CD14-positive monocyte (primary cell): ENCODE measurements at regions not wholly inside any gene's neighbourhood (a gene's known extent, or its start where the extent isn't known, plus 50 kb on each side); places are given as distances from the start of the nearest gene placed in this dataset.

ENCODE experiments used
- DNase-seq, 3 donors: peaks; one replicate each; pipeline ENCODE4 v3.0.0-alpha.2; 2011 to 2022
- H2AFZ ChIP-seq: 2 replicates; pipeline ENCODE4 v1.6.0; 2012; ENCODE audit warnings: mild to moderate bottlenecking, low read depth, low read length, inconsistent platforms; ENCODE audit not compliant: insufficient read depth, poor library complexity, severe bottlenecking
- H3K27ac ChIP-seq, 2 donors: 1 replicate in 1 of 2; 2 replicates in 1 of 2; pipeline ENCODE4 v1.5.1; 2012 to 2013; ENCODE audit warnings: low read length in 2 of 2, control low read depth in 1 of 2, inconsistent platforms in 1 of 2, low read depth in 1 of 2, mild to moderate bottlenecking in 1 of 2
- H3K27me3 ChIP-seq, 2 donors: one replicate each; pipeline versions ENCODE4 v1.6.0 to v1.6.1; 2011 to 2013; ENCODE audit warnings: low read length in 2 of 2; ENCODE audit not compliant: control insufficient read depth in 2 of 2, insufficient read depth in 2 of 2
- H3K36me3 ChIP-seq, 2 donors: replicated peaks in 1 of 2; 1 replicate in 1 of 2; 2 replicates in 1 of 2; pipeline versions ENCODE4 v1.5.1 to v1.6.1; 2012 to 2013; ENCODE audit warnings: low read length in 2 of 2, control low read depth in 1 of 2, inconsistent platforms in 1 of 2, mild to moderate bottlenecking in 1 of 2; ENCODE audit not compliant: insufficient read depth in 2 of 2, control insufficient read depth in 1 of 2
- H3K4me1 ChIP-seq, 2 donors: 1 replicate in 1 of 2; 2 replicates in 1 of 2; pipeline versions ENCODE4 v1.5.1 to v1.6.1; 2012 to 2013; ENCODE audit warnings: low read length in 2 of 2, control low read depth in 1 of 2, inconsistent platforms in 1 of 2, mild to moderate bottlenecking in 1 of 2, moderate library complexity in 1 of 2; ENCODE audit not compliant: insufficient read depth in 2 of 2, control insufficient read depth in 1 of 2
- H3K4me2 ChIP-seq: replicated peaks from 2 replicates; pipeline ENCODE3; 2012; ENCODE audit warnings: low read length, moderate library complexity, mild to moderate bottlenecking; ENCODE audit not compliant: poor library complexity, severe bottlenecking; ENCODE audit errors: extremely low read depth
- H3K4me3 ChIP-seq, 3 experiments: fragments of 200-600 bp in 1 of 3; sonication (generic) in 1 of 3; replicated peaks in 1 of 3; 1 replicate in 2 of 3; 2 replicates in 1 of 3; pipeline ENCODE4 v1.5.1; 2011 to 2013; ENCODE audit warnings: low read length in 3 of 3, mild to moderate bottlenecking in 3 of 3, control low read depth in 2 of 3, low read depth in 2 of 3, inconsistent platforms in 1 of 3, moderate library complexity in 1 of 3
- H3K79me2 ChIP-seq: 2 replicates; pipeline ENCODE4 v1.6.0; 2012; ENCODE audit warnings: mild to moderate bottlenecking, control low read depth, inconsistent platforms, low read length, moderate library complexity; ENCODE audit not compliant: insufficient read depth
- H3K9ac ChIP-seq: 2 replicates; pipeline ENCODE4 v1.6.0; 2017; ENCODE audit warnings: low read length, mild to moderate bottlenecking; ENCODE audit not compliant: insufficient read depth, poor library complexity, severe bottlenecking
- H3K9me3 ChIP-seq, 2 donors: replicated peaks in 1 of 2; 1 replicate in 1 of 2; 2 replicates in 1 of 2; pipeline versions ENCODE4 v1.5.1 to v1.6.1; 2012 to 2013; ENCODE audit warnings: low read length in 2 of 2, control low read depth in 1 of 2; ENCODE audit not compliant: control insufficient read depth in 1 of 2, insufficient read depth in 1 of 2
- H4K20me1 ChIP-seq: 2 replicates; pipeline ENCODE4 v1.6.0; 2012; ENCODE audit warnings: mild to moderate bottlenecking, low read length, control low read depth, moderate library complexity; ENCODE audit not compliant: insufficient read depth
- H3K27ac Mint-ChIP-seq, 7 donors: one replicate each; pipeline ENCODE4 v1.8.0; 2020; ENCODE audit warnings: mild to moderate bottlenecking in 7 of 7, mixed read lengths in 7 of 7, moderate library complexity in 6 of 7, inconsistent platforms in 2 of 7
- H3K27me3 Mint-ChIP-seq, 3 donors: one replicate each; pipeline ENCODE4 v1.8.0; 2021 to 2022; ENCODE audit warnings: low read depth in 3 of 3, mild to moderate bottlenecking in 3 of 3, mixed read lengths in 3 of 3, moderate library complexity in 3 of 3, inconsistent platforms in 1 of 3
- H3K36me3 Mint-ChIP-seq, 2 donors: one replicate each; pipeline ENCODE4 v1.8.0; 2020; ENCODE audit warnings: mixed read lengths in 2 of 2, inconsistent platforms in 1 of 2, mild to moderate bottlenecking in 1 of 2
- H3K4me1 Mint-ChIP-seq: one replicate; pipeline ENCODE4 v1.8.0; 2020; ENCODE audit warnings: mild to moderate bottlenecking, mixed read lengths
- H3K4me3 Mint-ChIP-seq, 2 donors: one replicate each; pipeline ENCODE4 v1.8.0; 2020; ENCODE audit warnings: mild to moderate bottlenecking in 2 of 2, mixed read lengths in 2 of 2, moderate library complexity in 1 of 2
- H3K9me3 Mint-ChIP-seq, 7 donors: one replicate each; pipeline ENCODE4 v1.8.0; 2020 to 2022; ENCODE audit warnings: mixed read lengths in 7 of 7, mild to moderate bottlenecking in 6 of 7, moderate library complexity in 6 of 7, inconsistent platforms in 2 of 7
- WGBS: methylation state at CpG from one replicate; pipeline ENCODE4 v1.1.5; 2013; ENCODE audit warnings: missing lambda C conversion rate; ENCODE audit not compliant: insufficient coverage; 5-methylcytosine and 5-hydroxymethylcytosine counted together
- intact Hi-C, 2 donors: fragments of 100-400 bp; cut with micrococcal nuclease; formaldehyde crosslinking; loops; one replicate each; pipeline versions ENCODE4 v1.15.0 to v1.15.1; 2023
- TF ChIP-seq, protein P1 (sequence below): fragments of 200-600 bp; IDR thresholded peaks from one replicate; pipeline ENCODE4 v1.8.0; 2022; ENCODE audit warnings: antibody characterized with exemption, mild to moderate bottlenecking

DNA sequence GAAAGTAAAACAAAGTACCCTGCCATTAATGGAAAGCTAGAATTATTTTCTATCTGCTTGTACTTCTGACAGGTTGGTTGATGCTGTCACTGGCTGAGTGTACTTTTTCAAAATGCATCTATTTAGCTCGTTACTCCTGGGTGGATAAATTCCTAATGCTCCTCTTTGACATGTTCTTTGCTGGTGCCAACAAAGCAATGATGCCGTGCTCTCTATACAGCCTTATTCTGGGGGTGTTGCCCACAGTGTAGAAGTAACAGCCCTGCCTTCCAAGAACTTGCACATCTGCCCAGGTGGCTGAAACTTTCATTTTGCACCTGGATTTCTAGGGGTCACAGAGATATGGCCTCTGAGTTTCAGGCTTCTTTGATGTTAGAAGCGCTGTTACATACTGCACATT lies 132.4 kb downstream of the SLC4A3 start:
- Histone ChIP-seq H3K79me2 (no peaks in the 10 kb centered on the region), H3K4me1 (no peaks in the 10 kb centered on the region), H3K27ac (no peak overlapping the region), H3K9ac (no peak overlapping the region), H3K9me3 (no peaks in the 10 kb centered on the region), H2AFZ (no peak overlapping the region), H3K4me3 (no peak overlapping the region), H3K27me3 (no peaks in the 10 kb centered on the region), H3K4me2 (no peak overlapping the region), H4K20me1 (no peaks in the 10 kb centered on the region), H3K36me3 (no peaks in the 10 kb centered on the region)
- no CpG with 5 or more reads among the region's 3 CpGs for WGBS
- H3K27me3 Mint-ChIP-seq, result peaks cover 2 to 6% (median 2%) of the 10 kb centered on the region in 3 donors
- no peaks in the 10 kb centered on the region for H3K36me3 Mint-ChIP-seq
- TF ChIP-seq, protein P1, sequence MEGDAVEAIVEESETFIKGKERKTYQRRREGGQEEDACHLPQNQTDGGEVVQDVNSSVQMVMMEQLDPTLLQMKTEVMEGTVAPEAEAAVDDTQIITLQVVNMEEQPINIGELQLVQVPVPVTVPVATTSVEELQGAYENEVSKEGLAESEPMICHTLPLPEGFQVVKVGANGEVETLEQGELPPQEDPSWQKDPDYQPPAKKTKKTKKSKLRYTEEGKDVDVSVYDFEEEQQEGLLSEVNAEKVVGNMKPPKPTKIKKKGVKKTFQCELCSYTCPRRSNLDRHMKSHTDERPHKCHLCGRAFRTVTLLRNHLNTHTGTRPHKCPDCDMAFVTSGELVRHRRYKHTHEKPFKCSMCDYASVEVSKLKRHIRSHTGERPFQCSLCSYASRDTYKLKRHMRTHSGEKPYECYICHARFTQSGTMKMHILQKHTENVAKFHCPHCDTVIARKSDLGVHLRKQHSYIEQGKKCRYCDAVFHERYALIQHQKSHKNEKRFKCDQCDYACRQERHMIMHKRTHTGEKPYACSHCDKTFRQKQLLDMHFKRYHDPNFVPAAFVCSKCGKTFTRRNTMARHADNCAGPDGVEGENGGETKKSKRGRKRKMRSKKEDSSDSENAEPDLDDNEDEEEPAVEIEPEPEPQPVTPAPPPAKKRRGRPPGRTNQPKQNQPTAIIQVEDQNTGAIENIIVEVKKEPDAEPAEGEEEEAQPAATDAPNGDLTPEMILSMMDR, result no peak
- H3K4me1 Mint-ChIP-seq, result no peaks in the 10 kb centered on the region
- no peak for DNase-seq
- H3K27ac Mint-ChIP-seq, result peak overlapping the region in 1 of 7 donors; percentile 47
- no peak overlapping the region for H3K4me3 Mint-ChIP-seq
- intact Hi-C loops, result no loop called here
- peaks cover 2 to 25% (median 5%) of the 10 kb centered on the region in 7 donors for H3K9me3 Mint-ChIP-seq

DNA sequence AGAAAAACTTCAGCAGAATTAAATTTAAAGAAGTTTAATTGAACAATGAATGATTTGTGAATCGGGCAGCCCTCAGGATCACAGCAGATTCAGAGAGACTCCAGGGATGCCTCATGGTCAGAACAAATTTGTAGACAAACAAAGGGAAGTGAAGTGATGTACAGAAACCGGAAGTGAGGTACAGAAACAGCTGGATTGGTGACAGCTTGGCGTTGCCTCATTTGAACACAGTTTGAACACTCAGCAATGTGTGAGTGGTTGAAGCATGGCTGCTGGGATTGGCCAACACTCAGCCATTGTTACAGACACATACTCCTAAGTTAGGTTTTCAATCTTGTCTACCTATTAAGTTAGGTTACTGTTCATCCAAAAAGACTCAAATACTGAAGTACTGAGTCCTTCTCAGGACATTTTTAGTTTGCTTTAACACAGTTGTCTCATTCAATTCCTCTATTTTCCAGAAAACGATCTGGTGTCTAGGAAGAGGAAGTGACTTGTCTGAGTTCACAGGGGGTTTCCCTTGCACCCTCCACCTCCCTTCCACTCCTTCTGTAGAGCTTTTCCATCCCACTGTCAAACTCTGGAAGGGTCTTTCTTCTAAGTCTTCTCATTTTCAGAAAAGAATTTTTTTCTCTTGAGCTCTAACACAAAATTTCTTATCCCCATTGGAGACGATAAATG lies 137.9 kb downstream of the SLC4A3 start:
- Mint-ChIP-seq H3K27ac (no peak overlapping the region), H3K9me3 (peaks cover 0 to 12% (median 4%) of the 10 kb centered on the region in 7 donors), H3K36me3 (no peaks in the 10 kb centered on the region), H3K4me1 (no peaks in the 10 kb centered on the region), H3K4me3 (no peak overlapping the region), H3K27me3 (peaks cover 1 to 5% (median 1%) of the 10 kb centered on the region in 3 donors)
- Histone ChIP-seq H3K27me3 (no peaks in the 10 kb centered on the region), H3K4me2 (no peak overlapping the region), H3K9ac (no peak overlapping the region), H2AFZ (no peak overlapping the region), H3K36me3 (no peaks in the 10 kb centered on the region), H3K4me3 (no peak overlapping the region), H3K9me3 (no peaks in the 10 kb centered on the region), H3K79me2 (no peaks in the 10 kb centered on the region), H4K20me1 (no peaks in the 10 kb centered on the region), H3K27ac (no peak overlapping the region), H3K4me1 (no peaks in the 10 kb centered on the region)
- intact Hi-C loops, result no loop called here
- DNase-seq, result no peak
- no CpG with 5 or more reads among the region's 5 CpGs for WGBS
- TF ChIP-seq, protein P1, result no peak
